ENCODE measurements at regions not wholly inside any gene's neighbourhood (a gene's known extent, or its start where the extent isn't known, plus 50 kb on each side); places are given as distances from the start of the nearest gene placed in this dataset.
"Not testable (repeated sequence)": the region's sequence is repeated elsewhere in the genome, so short reads cannot be mapped to it uniquely, and the experiment has no call there.

DNA sequence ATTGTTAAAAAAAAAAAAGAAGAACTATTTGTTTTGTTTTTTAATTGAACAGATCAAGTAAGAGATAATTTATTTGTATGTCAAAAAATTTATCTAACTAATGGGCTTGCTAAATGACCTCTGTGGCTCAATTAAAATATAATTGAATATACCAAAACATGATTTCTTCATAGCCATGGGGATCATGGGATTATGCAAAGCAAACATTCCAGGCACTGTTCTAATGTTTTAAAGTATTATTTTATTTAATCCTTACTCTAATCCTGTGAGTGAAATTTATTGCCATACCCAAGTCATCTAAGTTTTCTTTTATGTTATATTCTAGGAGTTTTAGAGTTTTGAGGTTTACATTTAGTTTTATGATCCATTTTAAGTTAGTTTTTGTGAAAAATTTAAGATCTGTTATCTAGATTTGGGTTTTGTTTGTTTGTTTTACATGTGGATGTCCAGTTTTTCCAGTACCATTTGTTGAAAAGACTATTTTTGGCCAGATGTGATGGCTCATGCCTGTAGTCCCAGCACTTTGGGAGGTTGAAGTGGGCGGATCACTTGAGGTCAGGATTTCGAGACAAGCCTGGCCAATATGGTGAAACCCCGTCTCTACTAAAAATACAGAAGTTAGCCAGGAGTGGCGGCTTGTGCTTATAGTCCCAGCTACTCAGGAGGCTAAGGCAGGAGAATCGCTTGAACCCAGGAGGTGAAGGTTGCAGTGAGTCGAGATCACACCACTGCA lies 52.3 kb upstream of the CNOT10 start:
- H3K4me1 ChIP-seq, result peaks cover 0 to 7% of the 10 kb centered on the region in 2 donors
- no peak overlapping the region for H3K27ac ChIP-seq
- no peaks in the 10 kb centered on the region for H3K27me3 ChIP-seq
- no peak for DNase-seq
- TF ChIP-seq, protein P1, sequence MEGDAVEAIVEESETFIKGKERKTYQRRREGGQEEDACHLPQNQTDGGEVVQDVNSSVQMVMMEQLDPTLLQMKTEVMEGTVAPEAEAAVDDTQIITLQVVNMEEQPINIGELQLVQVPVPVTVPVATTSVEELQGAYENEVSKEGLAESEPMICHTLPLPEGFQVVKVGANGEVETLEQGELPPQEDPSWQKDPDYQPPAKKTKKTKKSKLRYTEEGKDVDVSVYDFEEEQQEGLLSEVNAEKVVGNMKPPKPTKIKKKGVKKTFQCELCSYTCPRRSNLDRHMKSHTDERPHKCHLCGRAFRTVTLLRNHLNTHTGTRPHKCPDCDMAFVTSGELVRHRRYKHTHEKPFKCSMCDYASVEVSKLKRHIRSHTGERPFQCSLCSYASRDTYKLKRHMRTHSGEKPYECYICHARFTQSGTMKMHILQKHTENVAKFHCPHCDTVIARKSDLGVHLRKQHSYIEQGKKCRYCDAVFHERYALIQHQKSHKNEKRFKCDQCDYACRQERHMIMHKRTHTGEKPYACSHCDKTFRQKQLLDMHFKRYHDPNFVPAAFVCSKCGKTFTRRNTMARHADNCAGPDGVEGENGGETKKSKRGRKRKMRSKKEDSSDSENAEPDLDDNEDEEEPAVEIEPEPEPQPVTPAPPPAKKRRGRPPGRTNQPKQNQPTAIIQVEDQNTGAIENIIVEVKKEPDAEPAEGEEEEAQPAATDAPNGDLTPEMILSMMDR (IDR thresholded peaks at IDR 0.05), result no peak
- peaks cover 0 to 5% of the 10 kb centered on the region in 2 donors for H3K9me3 ChIP-seq
- intact Hi-C loops (cut with DNase I), result no loop called here
- no peak overlapping the region for H3K4me3 ChIP-seq
- H3K36me3 ChIP-seq, result no peaks in the 10 kb centered on the region
- ATAC-seq, result no peak

DNA sequence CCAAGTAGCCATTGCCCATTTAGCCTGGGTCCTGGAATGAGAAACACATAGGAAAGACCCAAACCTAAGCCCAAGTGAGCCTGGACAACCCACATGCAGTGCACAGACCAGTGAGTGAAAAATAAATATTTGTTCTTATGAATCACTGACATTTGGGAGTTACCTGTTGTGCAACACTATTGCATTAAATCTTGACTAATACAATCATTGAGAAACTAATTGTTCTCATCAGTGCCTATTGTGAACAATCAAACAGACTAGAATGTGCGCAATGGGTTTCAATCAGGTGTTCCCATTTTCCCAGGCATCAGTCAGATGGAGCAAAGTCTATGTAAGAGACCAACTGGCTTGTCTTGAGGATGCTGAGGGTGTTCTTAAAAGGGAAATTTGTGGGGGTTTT lies 54.7 kb upstream of the CNOT10 start:
- DNase-seq, result no peak
- TF ChIP-seq, protein P1 (IDR thresholded peaks at IDR 0.05), result no peak
- Histone ChIP-seq H3K27ac (no peak overlapping the region), H3K9me3 (peaks cover 0 to 5% of the 10 kb centered on the region in 2 donors), H3K4me1 (peaks cover 0 to 7% of the 10 kb centered on the region in 2 donors), H3K36me3 (no peaks in the 10 kb centered on the region), H3K4me3 (no peak overlapping the region), H3K27me3 (no peaks in the 10 kb centered on the region)
- peak; percentile 86 for ATAC-seq
- intact Hi-C loops (cut with DNase I), result no loop called here

DNA sequence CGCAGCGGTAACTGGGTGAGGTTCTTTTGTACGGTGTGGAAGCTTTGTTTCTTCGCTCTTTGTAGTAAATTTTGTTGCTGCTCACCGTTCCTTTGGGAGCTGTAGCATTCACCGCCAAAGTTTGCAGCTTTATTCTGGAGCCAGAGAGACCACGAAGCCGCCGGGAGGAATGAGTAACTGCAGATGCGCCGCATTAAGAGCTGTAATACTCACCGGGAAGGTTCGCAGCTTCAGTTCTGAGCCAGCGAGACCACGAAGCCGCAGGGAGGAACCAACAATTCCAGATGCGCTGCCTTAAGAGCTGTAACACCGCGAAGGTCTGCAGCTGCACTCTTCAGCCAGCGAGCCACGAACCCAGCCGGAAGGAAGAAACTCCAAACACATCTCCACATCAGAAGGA lies 56.0 kb upstream of the DYNC1LI1 start:
- Histone ChIP-seq H3K27ac (no peak overlapping the region), H3K9me3 (no peaks in the 10 kb centered on the region), H3K27me3 (no peaks in the 10 kb centered on the region), H3K36me3 (no peaks in the 10 kb centered on the region), H3K4me3 (no peak overlapping the region), H3K4me1 (peaks cover 0 to 7% of the 10 kb centered on the region in 2 donors)
- DNase-seq (no peak), ATAC-seq (no peak)
- intact Hi-C loops (cut with DNase I), result no loop called here
- TF ChIP-seq, protein P1 (IDR thresholded peaks at IDR 0.05), result no peak

DNA sequence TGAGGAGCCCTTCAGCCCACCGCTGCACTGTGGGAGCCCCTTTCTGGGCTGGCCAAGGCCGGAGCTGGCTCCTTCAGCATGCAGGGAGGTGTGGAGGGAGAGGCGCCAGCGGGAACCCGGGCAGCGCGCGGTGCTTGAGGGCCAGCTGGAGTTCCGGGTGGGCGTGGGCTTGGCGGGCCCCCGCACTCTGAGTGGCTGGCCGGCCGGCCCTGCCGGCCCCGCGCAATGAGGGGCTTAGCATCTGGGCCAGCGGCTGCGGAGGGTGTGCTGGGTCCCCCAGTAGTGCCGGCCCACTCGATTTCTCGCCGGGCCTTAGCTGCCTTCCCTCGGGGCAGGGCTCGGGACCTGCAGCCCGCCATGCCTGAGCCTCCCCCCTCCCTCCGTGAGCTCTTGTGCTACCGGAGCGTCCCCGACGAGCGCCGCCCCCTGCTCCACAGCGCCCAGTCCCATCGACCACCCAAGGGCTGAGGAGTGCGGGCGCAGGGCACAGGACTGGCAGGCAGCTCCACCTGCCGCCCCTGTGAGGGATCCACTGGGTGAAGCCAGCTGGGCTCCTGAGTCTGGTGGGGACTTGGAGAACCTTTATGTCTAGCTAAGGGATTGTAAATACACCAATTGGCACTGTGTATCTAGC lies 55.0 kb upstream of the DYNC1LI1 start:
- DNase-seq; H3K9me3 ChIP-seq; H3K27ac ChIP-seq; intact Hi-C loops (cut with DNase I); H3K36me3 ChIP-seq; H3K4me3 ChIP-seq; H3K27me3 ChIP-seq; ATAC-seq; H3K4me1 ChIP-seq: not testable (repeated sequence)

DNA sequence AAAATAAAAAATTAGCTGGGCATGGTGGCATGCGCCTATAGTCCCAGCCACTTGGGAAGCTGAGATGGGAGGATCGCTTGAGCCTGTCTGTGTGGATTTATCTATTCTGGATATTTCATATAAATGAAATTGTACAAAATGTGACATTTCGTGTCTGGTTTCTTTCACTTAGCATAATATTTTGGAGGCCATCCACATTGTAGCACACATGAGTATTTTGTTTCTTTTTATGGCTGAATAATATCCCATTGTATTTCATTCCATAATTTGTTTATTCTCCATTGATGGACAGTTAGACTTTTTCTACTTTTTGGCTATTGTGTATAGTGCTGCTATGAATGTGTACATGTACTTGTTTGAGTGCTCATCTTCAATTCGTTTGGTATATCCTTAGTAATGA lies 52.9 kb upstream of the DYNC1LI1 start:
- ATAC-seq (no peak), DNase-seq (no peak)
- Histone ChIP-seq H3K4me1 (no peaks in the 10 kb centered on the region), H3K4me3 (no peak overlapping the region), H3K27me3 (no peaks in the 10 kb centered on the region), H3K36me3 (no peaks in the 10 kb centered on the region), H3K9me3 (peaks cover 0 to 14% of the 10 kb centered on the region in 2 donors), H3K27ac (no peak overlapping the region)
- intact Hi-C loops (cut with DNase I), result no loop called here
- TF ChIP-seq, protein P1 (IDR thresholded peaks at IDR 0.05), result no peak

All from left lung (tissue), 4 donors.